HepG2 (cell line): ENCODE measurements at regions not wholly inside any gene's neighbourhood (a gene's known extent, or its start where the extent isn't known, plus 50 kb on each side); places are given as distances from the start of the nearest gene placed in this dataset.

Source experiments
- FOXM1 ChIP-seq: sonication (generic); formaldehyde crosslinking; IDR thresholded peaks from 2 replicates; pipeline ENCODE4 v1.5.0; 2020; ENCODE audit warnings: missing genetic modification reagents
- JUND ChIP-seq: sonication (generic); formaldehyde crosslinking; IDR thresholded peaks from 2 replicates; pipeline ENCODE4 v1.8.0; 2022; ENCODE audit warnings: mild to moderate bottlenecking, missing genetic modification reagents
- MAFK ChIP-seq, 2 experiments: IDR thresholded peaks in 1 of 2; conservative IDR thresholded peaks in 1 of 2; 2 replicates each; pipeline ENCODE4 v1.6.1; 2011; ENCODE audit warnings: improper control_type of control experiment in 2 of 2, low read length in 2 of 2
- NFKBIZ ChIP-seq: IDR thresholded peaks from 2 replicates; pipeline ENCODE4 v1.6.1; 2018; ENCODE audit warnings: missing genetic modification reagents, missing compliant biosample characterization
- SATB2 ChIP-seq: sonication (generic); formaldehyde crosslinking; IDR thresholded peaks from 2 replicates; pipeline ENCODE4 v1.5.0; 2020; ENCODE audit warnings: missing genetic modification reagents
- SNAI1 ChIP-seq: sonication (generic); formaldehyde crosslinking; IDR thresholded peaks from 2 replicates; pipeline ENCODE4 v1.5.0; 2020; ENCODE audit warnings: mild to moderate bottlenecking, missing genetic modification reagents, borderline replicate concordance
- SUZ12 ChIP-seq: fragments of 150-350 bp; IDR thresholded peaks from 2 replicates; pipeline ENCODE4 v1.6.1; 2014; ENCODE audit warnings: low read depth, low read length
- TARDBP ChIP-seq: sonication (generic); formaldehyde crosslinking; IDR thresholded peaks from 2 replicates; pipeline ENCODE4 v1.8.0; 2022; ENCODE audit warnings: mild to moderate bottlenecking, missing genetic modification reagents
- TSC22D2 ChIP-seq: sonication (generic); formaldehyde crosslinking; IDR thresholded peaks from 2 replicates; pipeline ENCODE4 v1.5.1; 2020; ENCODE audit warnings: missing genetic modification reagents, mild to moderate bottlenecking, borderline replicate concordance
- ZC3H4 ChIP-seq: sonication (generic); formaldehyde crosslinking; IDR thresholded peaks from 2 replicates; pipeline ENCODE4 v1.4.0; 2020; ENCODE audit warnings: missing genetic modification reagents, borderline replicate concordance
- ZFP62 ChIP-seq: sonication (generic); formaldehyde crosslinking; IDR thresholded peaks from 2 replicates; pipeline ENCODE4 v1.4.0; 2020; ENCODE audit warnings: missing genetic modification reagents
- ZKSCAN8 ChIP-seq: IDR thresholded peaks from 2 replicates; pipeline ENCODE4 v1.6.1; 2016; ENCODE audit warnings: borderline replicate concordance, missing genetic modification reagents, missing compliant biosample characterization
- ZNF282 ChIP-seq: fragments of 450-650 bp; IDR thresholded peaks from 2 replicates; pipeline ENCODE4 v1.6.1; 2018; ENCODE audit not compliant: partially characterized antibody
- ZNF33A ChIP-seq: sonication (generic); formaldehyde crosslinking; IDR thresholded peaks from 2 replicates; pipeline ENCODE4 v1.5.1; 2020; ENCODE audit warnings: missing genetic modification reagents, mild to moderate bottlenecking, moderate library complexity, borderline replicate concordance
- ZNF343 ChIP-seq: sonication (generic); formaldehyde crosslinking; IDR thresholded peaks from 2 replicates; pipeline ENCODE4 v1.4.0; 2020; ENCODE audit warnings: mild to moderate bottlenecking, missing genetic modification reagents
- ZNF496 ChIP-seq: sonication (generic); formaldehyde crosslinking; IDR thresholded peaks from 2 replicates; pipeline ENCODE4 v1.8.1; 2023; ENCODE audit warnings: mild to moderate bottlenecking, moderate library complexity, missing genetic modification reagents; ENCODE audit not compliant: insufficient replicate concordance
- ZNF670 ChIP-seq: sonication (generic); formaldehyde crosslinking; IDR thresholded peaks from 2 replicates; pipeline ENCODE4 v1.8.0; 2022; ENCODE audit warnings: mild to moderate bottlenecking, missing genetic modification reagents, borderline replicate concordance
- ZNF672 ChIP-seq: sonication (generic); formaldehyde crosslinking; IDR thresholded peaks from 2 replicates; pipeline ENCODE4 v1.8.1; 2022; ENCODE audit warnings: missing genetic modification reagents
- ZNF674 ChIP-seq: sonication (generic); formaldehyde crosslinking; IDR thresholded peaks from 2 replicates; pipeline ENCODE4 v1.5.0; 2020; ENCODE audit warnings: low read depth, mild to moderate bottlenecking, missing genetic modification reagents
- TF ChIP-seq, protein P1 (sequence below): sonication (generic); formaldehyde crosslinking; IDR thresholded peaks from 2 replicates; pipeline ENCODE4 v1.4.0; 2020; ENCODE audit warnings: mild to moderate bottlenecking, missing genetic modification reagents
- TF ChIP-seq, protein P2 (sequence below): IDR thresholded peaks from 2 replicates; pipeline ENCODE4 v1.6.1; 2012; ENCODE audit warnings: inconsistent platforms
- TF ChIP-seq, protein P3 (sequence below): sonication (generic); formaldehyde crosslinking; IDR thresholded peaks from 2 replicates; pipeline ENCODE4 v1.5.1; 2020; ENCODE audit warnings: missing genetic modification reagents, mild to moderate bottlenecking, borderline replicate concordance
- TF ChIP-seq, protein P4 (sequence below): sonication (generic); formaldehyde crosslinking; IDR thresholded peaks from 2 replicates; pipeline ENCODE4 v1.5.0; 2020; ENCODE audit warnings: mild to moderate bottlenecking, missing genetic modification reagents
- TF ChIP-seq, protein P5 (sequence below): sonication (generic); formaldehyde crosslinking; IDR thresholded peaks from 2 replicates; pipeline ENCODE4 v1.4.0; 2020; ENCODE audit warnings: mild to moderate bottlenecking, missing genetic modification reagents

DNA sequence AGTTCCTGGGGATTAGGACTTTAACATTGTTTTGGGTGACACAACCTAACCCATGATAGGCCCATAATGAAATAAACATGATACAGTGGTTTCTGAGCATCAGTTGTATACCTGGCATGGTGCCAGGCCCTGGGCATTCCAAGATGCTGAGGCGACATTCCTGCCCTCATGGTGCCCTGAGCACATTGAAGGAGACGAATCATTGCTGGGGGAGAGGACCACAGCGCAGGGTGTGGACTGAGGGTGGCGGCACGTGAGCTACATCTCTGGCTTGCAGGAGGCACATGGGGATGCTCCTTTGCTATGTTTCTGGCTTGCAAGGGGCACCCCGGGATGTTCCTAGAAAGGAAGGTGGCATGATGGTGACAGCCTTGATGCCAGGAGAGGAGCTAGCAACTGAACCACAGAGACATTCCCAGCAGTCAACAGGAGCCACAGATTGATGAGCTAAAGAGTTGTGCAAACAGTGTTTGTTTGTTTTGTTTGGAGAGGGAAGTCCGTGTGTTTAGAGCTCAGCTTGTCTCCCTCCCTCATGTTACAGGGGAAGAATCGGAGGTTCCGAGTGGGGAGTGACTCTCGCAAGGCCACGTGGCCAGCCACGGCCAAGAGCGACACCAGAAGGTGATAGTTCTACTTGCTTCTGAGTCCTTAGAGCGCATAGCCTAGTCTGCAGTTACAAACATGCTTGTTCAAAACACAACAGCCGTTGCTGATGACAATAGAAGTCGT is 106.4 kb downstream of the MIAT start (continued):
- TF ChIP-seq FOXM1 (CRISPR knock-in tag) (no peak), ZNF670 (no peak), ZNF343 (no peak), SUZ12 (no peak), ZNF282 (no peak), TSC22D2 (no peak), ZNF496 (CRISPR knock-in tag) (no peak), ZNF674 (CRISPR knock-in tag) (no peak), ZC3H4 (CRISPR knock-in tag) (no peak), ZNF672 (CRISPR knock-in tag) (no peak), SNAI1 (CRISPR knock-in tag) (no peak), ZNF33A (CRISPR knock-in tag) (no peak), NFKBIZ (CRISPR knock-in tag) (no peak), ZFP62 (no peak), JUND (CRISPR knock-in tag) (no peak), ZKSCAN8 (CRISPR knock-in tag) (no peak), SATB2 (no peak), MAFK (conservative IDR thresholded peaks at IDR 0.05 in 1 of 2, IDR thresholded peaks at IDR 0.05 in 1 of 2; ENCODE audit: low read length in 2 of 2) (no peak), TARDBP (no peak)
- TF ChIP-seq, protein P1, sequence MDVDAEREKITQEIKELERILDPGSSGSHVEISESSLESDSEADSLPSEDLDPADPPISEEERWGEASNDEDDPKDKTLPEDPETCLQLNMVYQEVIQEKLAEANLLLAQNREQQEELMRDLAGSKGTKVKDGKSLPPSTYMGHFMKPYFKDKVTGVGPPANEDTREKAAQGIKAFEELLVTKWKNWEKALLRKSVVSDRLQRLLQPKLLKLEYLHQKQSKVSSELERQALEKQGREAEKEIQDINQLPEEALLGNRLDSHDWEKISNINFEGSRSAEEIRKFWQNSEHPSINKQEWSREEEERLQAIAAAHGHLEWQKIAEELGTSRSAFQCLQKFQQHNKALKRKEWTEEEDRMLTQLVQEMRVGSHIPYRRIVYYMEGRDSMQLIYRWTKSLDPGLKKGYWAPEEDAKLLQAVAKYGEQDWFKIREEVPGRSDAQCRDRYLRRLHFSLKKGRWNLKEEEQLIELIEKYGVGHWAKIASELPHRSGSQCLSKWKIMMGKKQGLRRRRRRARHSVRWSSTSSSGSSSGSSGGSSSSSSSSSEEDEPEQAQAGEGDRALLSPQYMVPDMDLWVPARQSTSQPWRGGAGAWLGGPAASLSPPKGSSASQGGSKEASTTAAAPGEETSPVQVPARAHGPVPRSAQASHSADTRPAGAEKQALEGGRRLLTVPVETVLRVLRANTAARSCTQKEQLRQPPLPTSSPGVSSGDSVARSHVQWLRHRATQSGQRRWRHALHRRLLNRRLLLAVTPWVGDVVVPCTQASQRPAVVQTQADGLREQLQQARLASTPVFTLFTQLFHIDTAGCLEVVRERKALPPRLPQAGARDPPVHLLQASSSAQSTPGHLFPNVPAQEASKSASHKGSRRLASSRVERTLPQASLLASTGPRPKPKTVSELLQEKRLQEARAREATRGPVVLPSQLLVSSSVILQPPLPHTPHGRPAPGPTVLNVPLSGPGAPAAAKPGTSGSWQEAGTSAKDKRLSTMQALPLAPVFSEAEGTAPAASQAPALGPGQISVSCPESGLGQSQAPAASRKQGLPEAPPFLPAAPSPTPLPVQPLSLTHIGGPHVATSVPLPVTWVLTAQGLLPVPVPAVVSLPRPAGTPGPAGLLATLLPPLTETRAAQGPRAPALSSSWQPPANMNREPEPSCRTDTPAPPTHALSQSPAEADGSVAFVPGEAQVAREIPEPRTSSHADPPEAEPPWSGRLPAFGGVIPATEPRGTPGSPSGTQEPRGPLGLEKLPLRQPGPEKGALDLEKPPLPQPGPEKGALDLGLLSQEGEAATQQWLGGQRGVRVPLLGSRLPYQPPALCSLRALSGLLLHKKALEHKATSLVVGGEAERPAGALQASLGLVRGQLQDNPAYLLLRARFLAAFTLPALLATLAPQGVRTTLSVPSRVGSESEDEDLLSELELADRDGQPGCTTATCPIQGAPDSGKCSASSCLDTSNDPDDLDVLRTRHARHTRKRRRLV: no peak
- TF ChIP-seq, protein P2, sequence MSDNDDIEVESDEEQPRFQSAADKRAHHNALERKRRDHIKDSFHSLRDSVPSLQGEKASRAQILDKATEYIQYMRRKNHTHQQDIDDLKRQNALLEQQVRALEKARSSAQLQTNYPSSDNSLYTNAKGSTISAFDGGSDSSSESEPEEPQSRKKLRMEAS: peak; percentile 70; the same call in 1 of the 2 replicates
- TF ChIP-seq, protein P3, sequence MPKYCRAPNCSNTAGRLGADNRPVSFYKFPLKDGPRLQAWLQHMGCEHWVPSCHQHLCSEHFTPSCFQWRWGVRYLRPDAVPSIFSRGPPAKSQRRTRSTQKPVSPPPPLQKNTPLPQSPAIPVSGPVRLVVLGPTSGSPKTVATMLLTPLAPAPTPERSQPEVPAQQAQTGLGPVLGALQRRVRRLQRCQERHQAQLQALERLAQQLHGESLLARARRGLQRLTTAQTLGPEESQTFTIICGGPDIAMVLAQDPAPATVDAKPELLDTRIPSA (CRISPR knock-in tag): no peak
- TF ChIP-seq, protein P4, sequence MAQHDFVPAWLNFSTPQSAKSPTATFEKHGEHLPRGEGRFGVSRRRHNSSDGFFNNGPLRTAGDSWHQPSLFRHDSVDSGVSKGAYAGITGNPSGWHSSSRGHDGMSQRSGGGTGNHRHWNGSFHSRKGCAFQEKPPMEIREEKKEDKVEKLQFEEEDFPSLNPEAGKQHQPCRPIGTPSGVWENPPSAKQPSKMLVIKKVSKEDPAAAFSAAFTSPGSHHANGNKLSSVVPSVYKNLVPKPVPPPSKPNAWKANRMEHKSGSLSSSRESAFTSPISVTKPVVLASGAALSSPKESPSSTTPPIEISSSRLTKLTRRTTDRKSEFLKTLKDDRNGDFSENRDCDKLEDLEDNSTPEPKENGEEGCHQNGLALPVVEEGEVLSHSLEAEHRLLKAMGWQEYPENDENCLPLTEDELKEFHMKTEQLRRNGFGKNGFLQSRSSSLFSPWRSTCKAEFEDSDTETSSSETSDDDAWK (CRISPR knock-in tag): no peak
- TF ChIP-seq, protein P5, sequence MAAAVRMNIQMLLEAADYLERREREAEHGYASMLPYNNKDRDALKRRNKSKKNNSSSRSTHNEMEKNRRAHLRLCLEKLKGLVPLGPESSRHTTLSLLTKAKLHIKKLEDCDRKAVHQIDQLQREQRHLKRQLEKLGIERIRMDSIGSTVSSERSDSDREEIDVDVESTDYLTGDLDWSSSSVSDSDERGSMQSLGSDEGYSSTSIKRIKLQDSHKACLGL (CRISPR knock-in tag): no peak
